ENCODE measurements at regions not wholly inside any gene's neighbourhood (a gene's known extent, or its start where the extent isn't known, plus 50 kb on each side); places are given as distances from the start of the nearest gene placed in this dataset. TPM values are rescaled to one million over a fixed set of nuclear protein-coding genes. Genes with fewer than 3 reads are reported as not detected.

Small RNAs in the stretch of these regions (microRNA-seq; reads per million reads assigned to microRNA genes)
- gene RNU1-146P (ENCODE audit: insufficient read depth, insufficient read length), result not detected

Small RNAs in the stretch of these regions (small RNA-seq; reads per million reads assigned to genes)
- 0 to 0.14 (median 0) reads per million in 5 experiments for gene RNU1-146P
